OCI-LY7 (cell line): ENCODE measurements at regions not wholly inside any gene's neighbourhood (a gene's known extent, or its start where the extent isn't known, plus 50 kb on each side); places are given as distances from the start of the nearest gene placed in this dataset.

Experiments
- EZH2phosphoT487 ChIP-seq: fragments of 200-600 bp; sonication (generic); IDR thresholded peaks from 2 replicates; pipeline ENCODE4 v1.6.1; 2018; ENCODE audit warnings: low read depth, borderline replicate concordance, mild to moderate bottlenecking, mixed run types, antibody characterized with exemption, low read length, moderate library complexity, mixed read lengths
- TF ChIP-seq, protein P1 (sequence below): fragments of 200-600 bp; sonication (generic); conservative IDR thresholded peaks from 2 replicates; pipeline ENCODE4 v1.5.1; 2014; ENCODE audit warnings: mild to moderate bottlenecking, antibody characterized with exemption, low read length, moderate library complexity, mixed read lengths

DNA sequence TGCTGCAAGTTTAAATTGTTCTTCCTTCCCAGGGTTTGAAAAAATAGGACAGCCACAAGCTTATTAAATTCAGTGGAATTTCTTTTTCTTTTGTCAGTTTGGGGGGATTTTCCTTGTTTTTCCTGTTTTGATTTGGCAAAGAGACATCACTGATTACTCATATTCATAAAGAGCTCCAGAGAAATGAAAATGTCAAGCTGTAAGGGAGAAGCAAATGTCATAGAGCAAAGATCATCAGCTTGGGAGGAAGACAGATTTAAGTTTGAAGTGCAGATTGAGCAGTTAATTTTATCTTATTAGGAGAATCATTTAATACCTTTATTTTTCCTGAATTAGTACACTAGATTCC, 255.8 kb upstream of the PHYHIPL start:
- TF ChIP-seq, protein P1, sequence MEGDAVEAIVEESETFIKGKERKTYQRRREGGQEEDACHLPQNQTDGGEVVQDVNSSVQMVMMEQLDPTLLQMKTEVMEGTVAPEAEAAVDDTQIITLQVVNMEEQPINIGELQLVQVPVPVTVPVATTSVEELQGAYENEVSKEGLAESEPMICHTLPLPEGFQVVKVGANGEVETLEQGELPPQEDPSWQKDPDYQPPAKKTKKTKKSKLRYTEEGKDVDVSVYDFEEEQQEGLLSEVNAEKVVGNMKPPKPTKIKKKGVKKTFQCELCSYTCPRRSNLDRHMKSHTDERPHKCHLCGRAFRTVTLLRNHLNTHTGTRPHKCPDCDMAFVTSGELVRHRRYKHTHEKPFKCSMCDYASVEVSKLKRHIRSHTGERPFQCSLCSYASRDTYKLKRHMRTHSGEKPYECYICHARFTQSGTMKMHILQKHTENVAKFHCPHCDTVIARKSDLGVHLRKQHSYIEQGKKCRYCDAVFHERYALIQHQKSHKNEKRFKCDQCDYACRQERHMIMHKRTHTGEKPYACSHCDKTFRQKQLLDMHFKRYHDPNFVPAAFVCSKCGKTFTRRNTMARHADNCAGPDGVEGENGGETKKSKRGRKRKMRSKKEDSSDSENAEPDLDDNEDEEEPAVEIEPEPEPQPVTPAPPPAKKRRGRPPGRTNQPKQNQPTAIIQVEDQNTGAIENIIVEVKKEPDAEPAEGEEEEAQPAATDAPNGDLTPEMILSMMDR: no peak
- no peak for TF ChIP-seq EZH2phosphoT487
